ENCODE measurements at regions not wholly inside any gene's neighbourhood (a gene's known extent, or its start where the extent isn't known, plus 50 kb on each side); places are given as distances from the start of the nearest gene placed in this dataset.
"Not testable (repeated sequence)": the region's sequence is repeated elsewhere in the genome, so short reads cannot be mapped to it uniquely, and the experiment has no call there.

GRCh38 chr15:66884115-66884622, 181.2 kb upstream of the SMAD3 start:
- DNase-seq (ENCODE audit: low read depth in 2 of 2), result no peak

GRCh38 chr15:66884661-66885237, 180.7 kb upstream of the SMAD3 start:
- no peak for DNase-seq (ENCODE audit: low read depth in 2 of 2)

GRCh38 chr15:66885281-66885915, 180.0 kb upstream of the SMAD3 start:
- DNase-seq (ENCODE audit: low read depth in 2 of 2), result no peak

GRCh38 chr15:66886241-66886675, 179.1 kb upstream of the SMAD3 start:
- DNase-seq (ENCODE audit: low read depth in 2 of 2), result no peak

- DNase-seq (ENCODE audit: low read depth in 2 of 2), result no peak
Measured at GRCh38 chr15:66886686-66887273, 178.6 kb upstream of the SMAD3 start.

GRCh38 chr15:66889298-66889697, 176.1 kb upstream of the SMAD3 start:
- not testable (repeated sequence) for DNase-seq (ENCODE audit: low read depth in 2 of 2)

GRCh38 chr15:66891776-66892175, 173.6 kb upstream of the SMAD3 start:
- DNase-seq (ENCODE audit: low read depth in 2 of 2), result no peak

- no peak for DNase-seq (ENCODE audit: low read depth in 2 of 2)
Measured at GRCh38 chr15:66893294-66893693, 172.1 kb upstream of the SMAD3 start.

GRCh38 chr15:66894363-66894762, 171.0 kb upstream of the SMAD3 start:
- DNase-seq (ENCODE audit: low read depth in 2 of 2), result no peak

- no peak for DNase-seq (ENCODE audit: low read depth in 2 of 2)
Measured at GRCh38 chr15:66894986-66895780, 170.2 kb upstream of the SMAD3 start.

GRCh38 chr15:66895794-66896453, 169.5 kb upstream of the SMAD3 start:
- DNase-seq (ENCODE audit: low read depth in 2 of 2), result no peak

GRCh38 chr15:66896611-66897010, 168.8 kb upstream of the SMAD3 start:
- DNase-seq (ENCODE audit: low read depth in 2 of 2), result no peak

- DNase-seq (ENCODE audit: low read depth in 2 of 2), result no peak
Measured at GRCh38 chr15:66897416-66897815, 168.0 kb upstream of the SMAD3 start.

GRCh38 chr15:66897971-66898370, 167.4 kb upstream of the SMAD3 start:
- no peak for DNase-seq (ENCODE audit: low read depth in 2 of 2)

GRCh38 chr15:66898656-66899386, 166.6 kb upstream of the SMAD3 start:
- DNase-seq (ENCODE audit: low read depth in 2 of 2), result no peak

GRCh38 chr15:66899555-66900350, 165.6 kb upstream of the SMAD3 start:
- DNase-seq (ENCODE audit: low read depth in 2 of 2), result no peak

- DNase-seq (ENCODE audit: low read depth in 2 of 2), result no peak
Measured at GRCh38 chr15:66900586-66901310, 164.7 kb upstream of the SMAD3 start.

- no peak for DNase-seq (ENCODE audit: low read depth in 2 of 2)
Measured at GRCh38 chr15:66901336-66902100, 163.9 kb upstream of the SMAD3 start.

GRCh38 chr15:66905185-66905584, 160.2 kb upstream of the SMAD3 start:
- DNase-seq (ENCODE audit: low read depth in 2 of 2), result no peak
